ENCODE measurements at regions not wholly inside any gene's neighbourhood (a gene's known extent, or its start where the extent isn't known, plus 50 kb on each side); places are given as distances from the start of the nearest gene placed in this dataset.

- no peaks in the 10 kb centered on the region for H3K79me1 ChIP-seq (ENCODE audit: low read depth in 1 of 2, low read length in 2 of 2)
- H3K23ac ChIP-seq (ENCODE audit: low read depth, low read length): no peak overlapping the region
- H2AK5ac ChIP-seq (ENCODE audit: low read depth, low read length): no peak overlapping the region
- TF ChIP-seq POLR2A (IDR thresholded peaks at IDR 0.05; ENCODE audit: low read depth, low read length) (no peak), CHD1 (IDR thresholded peaks at IDR 0.05; ENCODE audit: low read depth, low read length) (no peak), FOS (IDR thresholded peaks at IDR 0.05; ENCODE audit: low read depth, low read length) (no peak), NFE2L2 (IDR thresholded peaks at IDR 0.05; ENCODE audit: low read depth, low read length) (no peak), RAD21 (IDR thresholded peaks at IDR 0.05; ENCODE audit: low read length) (no peak), MAFK (IDR thresholded peaks at IDR 0.05; ENCODE audit: low read depth, low read length) (no peak), CEBPB (IDR thresholded peaks at IDR 0.05; ENCODE audit: low read depth, low read length) (no peak), RFX5 (IDR thresholded peaks at IDR 0.05; ENCODE audit: low read depth, low read length) (no peak), BHLHE40 (IDR thresholded peaks at IDR 0.05; ENCODE audit: low read depth, low read length) (no peak), MAZ (IDR thresholded peaks at IDR 0.05; ENCODE audit: borderline replicate concordance, low read depth, low read length) (no peak), RCOR1 (IDR thresholded peaks at IDR 0.05; ENCODE audit: insufficient replicate concordance, low read length) (no peak), CTCF (conservative IDR thresholded peaks at IDR 0.05; ENCODE audit: low read depth, low read length) (no peak), ELK1 (IDR thresholded peaks at IDR 0.05; ENCODE audit: borderline replicate concordance, low read depth, low read length) (no peak), MXI1 (IDR thresholded peaks at IDR 0.05; ENCODE audit: borderline replicate concordance, low read depth, low read length) (no peak), USF2 (IDR thresholded peaks at IDR 0.05; ENCODE audit: low read depth, low read length) (no peak), SMC3 (IDR thresholded peaks at IDR 0.05; ENCODE audit: low read depth, low read length) (no peak)
- H3K4me2 ChIP-seq (ENCODE audit: low read depth, low read length): no peak overlapping the region
- no peak overlapping the region for H3K18ac ChIP-seq (ENCODE audit: low read depth, low read length)
- H2BK20ac ChIP-seq (ENCODE audit: low read depth, low read length): no peak overlapping the region
- no peaks in the 10 kb centered on the region for H3K9me1 ChIP-seq (ENCODE audit: insufficient read depth, low read length)
- H3K9ac ChIP-seq (ENCODE audit: low read depth, low read length): no peak overlapping the region
- H2AK9ac ChIP-seq (replicated peaks; ENCODE audit: low read depth, low read length, poor library complexity): no peak overlapping the region
- no peak overlapping the region for H2AFZ ChIP-seq (replicated peaks; ENCODE audit: low read length, poor library complexity)
- no peaks in the 10 kb centered on the region for H3K4me1 ChIP-seq (ENCODE audit: control insufficient read depth, insufficient read depth, low read length)
- H3K56ac ChIP-seq (ENCODE audit: extremely low read depth, insufficient read depth, low read length): no peak overlapping the region
- no peaks in the 10 kb centered on the region for H3K36me3 ChIP-seq (ENCODE audit: control insufficient read depth, insufficient read depth, low read length)
- peaks cover 16% of the 10 kb centered on the region for H3K9me3 ChIP-seq (ENCODE audit: control insufficient read depth, insufficient read depth, low read length)
- no peak overlapping the region for H2BK15ac ChIP-seq (ENCODE audit: low read depth, low read length)
- H4K20me1 ChIP-seq (ENCODE audit: insufficient read depth, low read length): no peaks in the 10 kb centered on the region
- no peak overlapping the region for H3K4me3 ChIP-seq (ENCODE audit: insufficient read depth, low read depth, low read length)
- in situ Hi-C loops (cut with MboI; ENCODE audit: low sequenced_read_pairs) (no loop called here), intact Hi-C loops (cut with micrococcal nuclease) (no loop called here), dilution Hi-C loops (cut with HindIII; ENCODE audit: low sequenced_read_pairs, unreplicated experiment) (no loop called here)
- H2BK120ac ChIP-seq (ENCODE audit: low read depth, low read length): no peak overlapping the region
- POLR2A ChIA-PET (ENCODE audit: unreplicated experiment): no interaction called here
- BruUV-seq (replicated peaks): no TSS peak
- no peak overlapping the region for H3K14ac ChIP-seq (replicated peaks; ENCODE audit: low read depth, low read length)
- H3K27ac ChIP-seq (ENCODE audit: insufficient read depth, low read length): no peak overlapping the region
- no peak for ATAC-seq (ENCODE audit: low read depth)
- no CpG with 5 or more reads among the region's 3 CpGs for WGBS, 2 experiments (ENCODE audit: extremely low coverage in 2 of 2, insufficient read length in 1 of 2)
- H2BK5ac ChIP-seq (ENCODE audit: low read depth, low read length, poor library complexity, severe bottlenecking): no peak overlapping the region
- no peak overlapping the region for H4K5ac ChIP-seq (ENCODE audit: low read depth, low read length)
- H4K91ac ChIP-seq (ENCODE audit: insufficient read depth, low read depth, low read length): no peak overlapping the region
- H3K4ac ChIP-seq (ENCODE audit: low read depth, low read length): no peak overlapping the region
- CTCF ChIA-PET: no interaction called here
- no peak overlapping the region for H4K8ac ChIP-seq (ENCODE audit: low read depth in 2 of 2, low read length in 2 of 2)
- DNase-seq: no peak
- no peaks in the 10 kb centered on the region for H3K27me3 ChIP-seq (ENCODE audit: control insufficient read depth, insufficient read depth, low read length)
Observed at GRCh38 chr10:84935772-84936171, 607.4 kb downstream of the CCSER2 start.
